Esophagus muscularis mucosa (tissue), 3 donors: ENCODE measurements at regions not wholly inside any gene's neighbourhood (a gene's known extent, or its start where the extent isn't known, plus 50 kb on each side); places are given as distances from the start of the nearest gene placed in this dataset.

Source experiments
- CTCF ChIP-seq, 3 experiments: fragments of 200-600 bp in 2 of 3; fragments of 450-650 bp in 1 of 3; sonication (generic) in 2 of 3; IDR thresholded peaks; one replicate each; pipeline ENCODE4 v1.5.1; 2017 to 2019; ENCODE audit warnings: antibody characterized with exemption in 3 of 3, mild to moderate bottlenecking in 2 of 3, moderate library complexity in 1 of 3
- POLR2A ChIP-seq: fragments of 450-650 bp; IDR thresholded peaks from one replicate; pipeline ENCODE4 v1.6.1; 2017; ENCODE audit warnings: antibody characterized with exemption, moderate library complexity, mild to moderate bottlenecking, low read depth
- POLR2AphosphoS5 ChIP-seq, 2 donors: sonication (generic); formaldehyde crosslinking; IDR thresholded peaks; one replicate each; pipeline ENCODE4 v1.6.1; 2017; ENCODE audit warnings: antibody characterized with exemption in 2 of 2

GRCh38 chr6:12592634-12593033 lies 123.9 kb upstream of the PHACTR1 start:
- no peak for TF ChIP-seq CTCF (IDR thresholded peaks at IDR 0.05)
- no peak for TF ChIP-seq POLR2A
- no peak for TF ChIP-seq POLR2AphosphoS5 (IDR thresholded peaks at IDR 0.05)
